GM18909 (cell line): ENCODE measurements at regions not wholly inside any gene's neighbourhood (a gene's known extent, or its start where the extent isn't known, plus 50 kb on each side); places are given as distances from the start of the nearest gene placed in this dataset.
"Not testable (repeated sequence)": the region's sequence is repeated elsewhere in the genome, so short reads cannot be mapped to it uniquely, and the experiment has no call there.

Source experiments
- ATAC-seq: cut with Tn5 transposase; IDR thresholded peaks from one replicate; pipeline ENCODE4 v1.9.1; 2021; ENCODE audit warnings: mild to moderate bottlenecking; ENCODE audit not compliant: unreplicated experiment, poor library complexity

- ATAC-seq: not testable (repeated sequence)
Observed at GRCh38 chr4:66266554-66266953, 596.3 kb upstream of the EPHA5 start.

- ATAC-seq: no peak
Observed at GRCh38 chr4:66266035-66266434, 595.7 kb upstream of the EPHA5 start.

GRCh38 chr4:66252291-66252690 is 582.0 kb upstream of the EPHA5 start:
- no peak for ATAC-seq

- no peak for ATAC-seq
Observed at GRCh38 chr4:66246643-66247042, 576.4 kb upstream of the EPHA5 start.

- ATAC-seq: no peak
Observed at GRCh38 chr4:66235876-66236275, 565.6 kb upstream of the EPHA5 start.

- ATAC-seq: no peak
Observed at GRCh38 chr4:66229885-66230284, 559.6 kb upstream of the EPHA5 start.

- ATAC-seq: no peak
Observed at GRCh38 chr4:66225539-66225938, 555.2 kb upstream of the EPHA5 start.

- ATAC-seq: no peak
Observed at GRCh38 chr4:66223068-66223703, 552.9 kb upstream of the EPHA5 start.

- no peak for ATAC-seq
Observed at GRCh38 chr4:66219401-66219800, 549.1 kb upstream of the EPHA5 start.

GRCh38 chr4:66216252-66216651 is 546.0 kb upstream of the EPHA5 start:
- ATAC-seq: no peak

GRCh38 chr4:66212489-66212888 is 542.2 kb upstream of the EPHA5 start:
- no peak for ATAC-seq

GRCh38 chr4:66204534-66205247 is 534.4 kb upstream of the EPHA5 start:
- ATAC-seq: no peak

- ATAC-seq: no peak
Observed at GRCh38 chr4:66202870-66203269, 532.6 kb upstream of the EPHA5 start.

GRCh38 chr4:66197451-66197850 is 527.2 kb upstream of the EPHA5 start:
- no peak for ATAC-seq

GRCh38 chr4:66193487-66193886 is 523.2 kb upstream of the EPHA5 start:
- no peak for ATAC-seq

GRCh38 chr4:66187175-66187720 is 517.0 kb upstream of the EPHA5 start:
- no peak for ATAC-seq

GRCh38 chr4:66186095-66186494 is 515.8 kb upstream of the EPHA5 start:
- ATAC-seq: no peak

GRCh38 chr4:66182636-66183035 is 512.3 kb upstream of the EPHA5 start:
- ATAC-seq: no peak

- no peak for ATAC-seq
Observed at GRCh38 chr4:66178906-66179305, 508.6 kb upstream of the EPHA5 start.

- ATAC-seq: no peak
Observed at GRCh38 chr4:66169341-66169740, 499.1 kb upstream of the EPHA5 start.

- no peak for ATAC-seq
Observed at GRCh38 chr4:66164869-66165268, 494.6 kb upstream of the EPHA5 start.

GRCh38 chr4:66160606-66161005 is 490.3 kb upstream of the EPHA5 start:
- no peak for ATAC-seq
